Keratinocyte (primary cell): ENCODE measurements at regions not wholly inside any gene's neighbourhood (a gene's known extent, or its start where the extent isn't known, plus 50 kb on each side); places are given as distances from the start of the nearest gene placed in this dataset.

Experiments
- DNase-seq: peaks from one replicate; pipeline ENCODE4 v3.0.0-alpha.2; 2011; ENCODE audit warnings: low read depth, missing footprints, low spot score
- FAIRE-seq: peaks from 2 replicates; lab custom pipeline; 2011; peaks lifted over from hg19 to GRCh38; lab: Jason Lieb, UNC
- H2AFZ ChIP-seq: 2 replicates; pipeline ENCODE4 v1.6.0; 2012; ENCODE audit warnings: low read length, control low read depth, inconsistent platforms; ENCODE audit not compliant: control insufficient read depth
- H3K27ac ChIP-seq: 2 replicates; pipeline ENCODE4 v1.5.1; 2011; ENCODE audit warnings: low read length; ENCODE audit not compliant: control insufficient read depth, insufficient read depth
- H3K27me3 ChIP-seq: 3 replicates; pipeline ENCODE4 v1.6.0; 2011; ENCODE audit warnings: low read length; ENCODE audit not compliant: control insufficient read depth, insufficient read depth; ENCODE audit errors: extremely low read depth
- H3K36me3 ChIP-seq, 2 experiments: 2 replicates in 1 of 2; 3 replicates in 1 of 2; pipeline ENCODE4 v1.5.1; 2011; ENCODE audit warnings: low read length in 2 of 2, mild to moderate bottlenecking in 1 of 2; ENCODE audit not compliant: control insufficient read depth in 2 of 2, insufficient read depth in 2 of 2; ENCODE audit errors: extremely low read depth in 1 of 2
- H3K4me1 ChIP-seq: 3 replicates; pipeline ENCODE4 v1.5.1; 2011; ENCODE audit warnings: low read length; ENCODE audit not compliant: control insufficient read depth, insufficient read depth; ENCODE audit errors: extremely low read depth
- H3K4me2 ChIP-seq: 3 replicates; pipeline ENCODE4 v1.6.0; 2011; ENCODE audit warnings: low read depth, low read length; ENCODE audit not compliant: control insufficient read depth, insufficient read depth; ENCODE audit errors: extremely low read depth
- H3K4me3 ChIP-seq, 3 experiments: fragments of 200-600 bp in 1 of 3; sonication (generic) in 1 of 3; 2 replicates in 2 of 3; 3 replicates in 1 of 3; pipeline ENCODE4 v1.5.1; 2011 to 2016; ENCODE audit warnings: low read length in 3 of 3, mild to moderate bottlenecking in 3 of 3, control low read depth in 2 of 3, inconsistent platforms in 1 of 3, low read depth in 1 of 3, mixed read lengths in 1 of 3, mixed run types in 1 of 3, moderate library complexity in 1 of 3; ENCODE audit not compliant: control insufficient read depth in 2 of 3, insufficient read depth in 2 of 3; ENCODE audit errors: extremely low read depth in 1 of 3
- H3K79me2 ChIP-seq: 2 replicates; pipeline ENCODE4 v1.6.0; 2012; ENCODE audit warnings: low read length; ENCODE audit not compliant: control insufficient read depth, insufficient read depth
- H3K9ac ChIP-seq: 3 replicates; pipeline ENCODE4 v1.6.0; 2011; ENCODE audit warnings: low read length; ENCODE audit not compliant: control insufficient read depth, insufficient read depth; ENCODE audit errors: extremely low read depth
- H3K9me1 ChIP-seq: 3 replicates; pipeline ENCODE4 v1.6.0; 2011; ENCODE audit warnings: low read length; ENCODE audit not compliant: control insufficient read depth, insufficient read depth; ENCODE audit errors: extremely low read depth
- H3K9me3 ChIP-seq: 2 replicates; pipeline ENCODE4 v1.5.1; 2012; ENCODE audit warnings: low read depth, low read length; ENCODE audit not compliant: control insufficient read depth
- H4K20me1 ChIP-seq: 3 replicates; pipeline ENCODE4 v1.6.0; 2011; ENCODE audit warnings: low read length; ENCODE audit not compliant: control insufficient read depth, insufficient read depth; ENCODE audit errors: extremely low read depth
- EZH2 ChIP-seq: IDR thresholded peaks from one replicate; pipeline ENCODE4 v1.6.1; 2012; ENCODE audit warnings: inconsistent platforms, mild to moderate bottlenecking, low read length, moderate library complexity
- dilution Hi-C: fragments of 300-500 bp; cut with MboI; formaldehyde crosslinking; loops from one replicate; pipeline ENCODE4 v1.7.0; 2020; ENCODE audit warnings: low sequenced_read_pairs; ENCODE audit not compliant: extremely low pct_ligation_motif_present
- TF ChIP-seq, protein P1 (sequence below), 3 experiments: IDR thresholded peaks in 1 of 3; conservative IDR thresholded peaks in 1 of 3; optimal IDR thresholded peaks in 1 of 3; 2 replicates in 2 of 3; 3 replicates in 1 of 3; pipeline versions ENCODE3 to v1.5.1; 2011; ENCODE audit warnings: low read length in 3 of 3, mild to moderate bottlenecking in 3 of 3, moderate library complexity in 2 of 3, control low read depth in 1 of 3, inconsistent platforms in 1 of 3; ENCODE audit not compliant: insufficient read depth in 2 of 3; ENCODE audit errors: extremely low read depth in 1 of 3

GRCh38 chr3:66586853-66587252 is 86.0 kb upstream of the LRIG1 start:
- TF ChIP-seq, protein P1, sequence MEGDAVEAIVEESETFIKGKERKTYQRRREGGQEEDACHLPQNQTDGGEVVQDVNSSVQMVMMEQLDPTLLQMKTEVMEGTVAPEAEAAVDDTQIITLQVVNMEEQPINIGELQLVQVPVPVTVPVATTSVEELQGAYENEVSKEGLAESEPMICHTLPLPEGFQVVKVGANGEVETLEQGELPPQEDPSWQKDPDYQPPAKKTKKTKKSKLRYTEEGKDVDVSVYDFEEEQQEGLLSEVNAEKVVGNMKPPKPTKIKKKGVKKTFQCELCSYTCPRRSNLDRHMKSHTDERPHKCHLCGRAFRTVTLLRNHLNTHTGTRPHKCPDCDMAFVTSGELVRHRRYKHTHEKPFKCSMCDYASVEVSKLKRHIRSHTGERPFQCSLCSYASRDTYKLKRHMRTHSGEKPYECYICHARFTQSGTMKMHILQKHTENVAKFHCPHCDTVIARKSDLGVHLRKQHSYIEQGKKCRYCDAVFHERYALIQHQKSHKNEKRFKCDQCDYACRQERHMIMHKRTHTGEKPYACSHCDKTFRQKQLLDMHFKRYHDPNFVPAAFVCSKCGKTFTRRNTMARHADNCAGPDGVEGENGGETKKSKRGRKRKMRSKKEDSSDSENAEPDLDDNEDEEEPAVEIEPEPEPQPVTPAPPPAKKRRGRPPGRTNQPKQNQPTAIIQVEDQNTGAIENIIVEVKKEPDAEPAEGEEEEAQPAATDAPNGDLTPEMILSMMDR (optimal IDR thresholded peaks at IDR 0.05 in 1 of 3, IDR thresholded peaks at IDR 0.05 in 1 of 3, conservative IDR thresholded peaks at IDR 0.05 in 1 of 3; ENCODE audit: extremely low read depth in 1 of 3, insufficient read depth in 2 of 3, low read length in 3 of 3) = no peak
- TF ChIP-seq EZH2 = no peak
- peaks cover 9% of the 10 kb centered on the region for H3K4me1 ChIP-seq
- no peak overlapping the region for H2AFZ ChIP-seq
- H3K79me2 ChIP-seq = no peaks in the 10 kb centered on the region
- no peak overlapping the region for H3K4me2 ChIP-seq
- H3K27me3 ChIP-seq = no peaks in the 10 kb centered on the region
- DNase-seq = no peak
- no peak for FAIRE-seq
- H3K27ac ChIP-seq = no peak overlapping the region
- H3K9me3 ChIP-seq = no peaks in the 10 kb centered on the region
- H3K36me3 ChIP-seq = no peaks in the 10 kb centered on the region
- H3K4me3 ChIP-seq = no peak overlapping the region
- H3K9ac ChIP-seq = no peak overlapping the region
- no peaks in the 10 kb centered on the region for H3K9me1 ChIP-seq
- H4K20me1 ChIP-seq = no peaks in the 10 kb centered on the region
- dilution Hi-C loops = no loop called here

- TF ChIP-seq, protein P1 (optimal IDR thresholded peaks at IDR 0.05 in 1 of 3, IDR thresholded peaks at IDR 0.05 in 1 of 3, conservative IDR thresholded peaks at IDR 0.05 in 1 of 3; ENCODE audit: extremely low read depth in 1 of 3, insufficient read depth in 2 of 3, low read length in 3 of 3) = no peak
- no peak for TF ChIP-seq EZH2
- Histone ChIP-seq H3K4me3 (no peak overlapping the region), H3K27ac (no peak overlapping the region), H3K4me2 (no peak overlapping the region), H3K79me2 (no peaks in the 10 kb centered on the region), H2AFZ (no peak overlapping the region), H3K9me1 (no peaks in the 10 kb centered on the region), H3K9ac (no peak overlapping the region), H3K36me3 (no peaks in the 10 kb centered on the region), H3K27me3 (no peaks in the 10 kb centered on the region), H3K4me1 (peaks cover 7% of the 10 kb centered on the region), H3K9me3 (no peaks in the 10 kb centered on the region), H4K20me1 (no peaks in the 10 kb centered on the region)
- FAIRE-seq (peak; percentile 61), DNase-seq (no peak)
- dilution Hi-C loops = no loop called here
Measured at GRCh38 chr3:66588340-66588847, 87.6 kb upstream of the LRIG1 start.
